ENCODE measurements at regions not wholly inside any gene's neighbourhood (a gene's known extent, or its start where the extent isn't known, plus 50 kb on each side); places are given as distances from the start of the nearest gene placed in this dataset.
A peak's percentile ranks its signal among the peaks of the same experiment; 100 is the strongest.

DNA sequence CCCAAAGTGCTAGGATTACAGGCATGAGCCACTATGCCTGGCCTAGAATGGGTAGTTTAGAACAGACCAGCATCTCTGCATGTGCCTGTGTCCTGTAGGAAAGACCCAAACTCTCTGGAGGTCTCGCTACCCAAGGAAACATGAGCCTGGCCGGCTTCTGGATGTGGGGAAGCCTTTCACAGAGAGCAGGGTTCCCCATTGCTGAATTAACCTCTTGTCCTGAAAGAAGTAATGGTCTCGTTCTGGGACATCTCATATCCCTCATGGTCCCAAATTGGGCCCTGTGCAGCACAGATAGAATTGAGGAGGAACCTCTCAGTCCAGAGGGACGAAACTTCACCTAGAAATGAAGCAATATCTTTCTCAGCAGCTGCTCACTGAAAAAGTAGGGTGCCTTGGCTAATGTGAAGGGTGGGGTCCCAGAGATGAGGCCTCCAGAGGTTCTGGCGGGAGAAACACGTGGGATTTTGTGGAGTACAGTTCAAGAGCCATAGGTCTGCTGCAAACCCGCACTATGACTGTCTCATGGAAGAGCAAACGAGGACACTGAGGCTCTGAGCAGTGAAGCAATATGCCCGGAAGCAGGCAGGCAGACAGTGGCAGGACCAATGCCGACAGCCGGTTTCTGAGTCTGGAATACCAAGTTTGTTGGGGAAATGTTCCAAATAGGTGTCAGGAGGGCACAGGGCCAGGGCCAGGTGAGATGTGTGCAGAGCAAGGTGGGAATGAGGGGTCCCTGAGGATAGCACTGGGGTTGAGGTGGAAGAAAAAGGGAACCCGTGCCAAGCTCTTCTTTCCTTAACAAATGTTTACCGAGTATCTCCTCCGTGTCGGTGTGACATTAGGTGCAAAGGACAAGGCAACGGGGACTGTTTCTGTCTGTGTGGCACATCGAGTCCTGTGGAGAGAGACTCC, 121.0 kb upstream of the TWIST2 start:
- no peak for DNase-seq

DNA sequence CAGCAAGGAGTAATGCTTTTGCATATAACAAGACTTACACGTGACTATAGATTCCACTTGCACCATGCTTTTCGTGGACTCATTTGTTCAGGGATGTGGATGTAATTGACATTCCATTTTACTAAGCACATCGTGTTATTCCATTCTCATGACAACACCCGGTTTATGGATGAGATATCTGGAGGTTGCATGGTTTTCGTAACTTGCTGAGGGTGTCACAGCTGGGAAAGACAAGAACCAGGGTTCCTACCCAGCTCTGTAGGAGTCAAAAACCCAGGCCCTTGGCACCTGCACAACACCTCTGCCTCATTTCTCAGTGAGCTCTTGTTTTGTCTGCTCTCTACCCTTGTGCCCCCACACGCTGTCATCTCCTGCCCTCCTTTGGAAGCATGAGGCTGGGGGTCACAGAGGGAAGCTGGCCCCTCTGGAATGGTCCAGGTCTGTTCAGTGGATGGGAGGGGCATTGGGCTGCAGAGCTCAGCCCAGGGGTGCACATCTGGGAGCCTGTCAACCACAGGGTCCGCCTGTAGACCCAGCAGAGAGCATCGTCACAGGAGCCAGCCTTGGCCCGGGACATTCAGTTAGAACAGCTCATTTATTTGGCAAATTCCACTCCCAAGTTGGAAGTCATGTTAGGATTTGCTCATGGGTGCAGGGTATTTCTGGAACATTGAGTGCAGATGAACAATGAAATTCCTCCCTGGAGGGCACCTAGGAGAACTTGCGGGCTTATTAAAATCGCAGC, 120.1 kb upstream of the TWIST2 start:
- DNase-seq, result peak; percentile 96

DNA sequence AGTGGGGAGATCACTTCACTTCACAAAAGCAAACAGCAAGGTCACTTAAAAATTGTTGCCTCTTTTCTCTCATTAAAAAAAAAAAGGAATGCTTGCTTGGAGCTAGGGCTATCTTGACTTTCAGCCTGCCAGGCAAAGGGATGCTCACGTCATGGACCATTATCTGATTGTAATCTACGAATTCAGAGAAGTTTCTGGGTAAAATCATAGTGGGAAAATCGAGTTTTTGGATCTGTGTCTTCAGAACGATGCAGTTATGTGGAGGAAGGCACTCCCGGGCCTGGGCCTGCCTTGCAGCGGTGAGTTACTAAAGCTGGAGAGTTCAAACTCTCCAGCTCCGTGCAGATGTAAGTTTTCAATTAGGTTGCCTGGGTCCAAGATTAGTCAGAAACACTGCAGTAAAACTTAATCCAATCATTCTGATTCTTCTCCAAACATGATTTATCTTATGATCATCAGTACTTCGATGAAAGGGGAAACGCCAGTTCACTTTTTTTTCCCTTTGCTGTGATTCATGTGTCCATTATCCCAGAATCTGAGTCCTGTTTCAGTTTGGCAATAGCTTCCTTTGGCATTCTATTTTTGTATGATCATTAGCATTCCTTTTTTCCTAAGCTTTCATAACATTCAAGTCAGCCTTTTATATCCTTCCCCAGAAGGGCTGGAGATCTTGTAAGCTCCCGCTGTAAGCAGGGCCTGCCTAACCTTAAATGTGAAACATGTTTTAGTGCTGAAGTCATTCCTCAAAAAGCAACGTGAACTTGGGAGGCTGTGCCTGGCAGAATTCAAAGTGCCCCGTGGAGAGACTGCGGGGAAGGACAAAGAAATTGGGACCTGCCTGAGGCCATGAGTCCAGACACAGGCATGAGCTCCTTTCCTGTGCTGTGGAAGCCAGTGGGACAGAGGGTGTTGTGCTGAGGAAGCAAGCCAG, 119.3 kb upstream of the TWIST2 start:
- peak; percentile 98 for DNase-seq

DNA sequence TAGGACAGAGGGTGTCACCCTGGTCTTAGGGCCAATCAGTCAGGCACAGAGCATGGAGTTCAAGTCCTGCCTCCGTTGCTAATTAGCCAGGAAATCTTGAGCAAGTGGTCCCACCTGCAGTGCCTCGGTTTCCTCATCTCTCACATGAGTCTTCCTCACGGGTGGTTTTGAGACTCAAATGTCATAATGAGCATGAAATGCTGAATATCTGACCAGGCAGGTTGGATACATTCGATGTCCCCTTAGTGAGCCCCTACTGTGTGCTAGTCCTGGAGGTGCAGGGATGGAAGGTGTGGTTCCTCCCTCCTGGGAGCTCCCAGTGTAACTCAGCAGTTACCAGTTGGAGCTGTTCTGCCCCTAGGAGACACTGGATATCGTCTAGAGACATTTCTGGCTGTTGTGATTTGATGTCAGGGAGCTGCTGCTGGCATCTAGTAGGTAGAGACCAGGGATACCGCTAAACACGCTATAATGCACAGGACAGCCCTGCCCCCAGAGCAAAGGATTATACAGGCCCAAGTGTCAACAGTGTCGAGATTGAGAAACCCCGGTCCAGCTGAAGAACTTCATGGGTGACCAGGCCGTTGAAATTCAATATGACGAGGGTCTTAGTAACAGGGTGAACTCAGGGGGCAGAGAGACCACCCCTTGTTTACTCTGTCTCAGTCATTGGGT, 118.5 kb upstream of the TWIST2 start:
- DNase-seq, result no peak

DNA sequence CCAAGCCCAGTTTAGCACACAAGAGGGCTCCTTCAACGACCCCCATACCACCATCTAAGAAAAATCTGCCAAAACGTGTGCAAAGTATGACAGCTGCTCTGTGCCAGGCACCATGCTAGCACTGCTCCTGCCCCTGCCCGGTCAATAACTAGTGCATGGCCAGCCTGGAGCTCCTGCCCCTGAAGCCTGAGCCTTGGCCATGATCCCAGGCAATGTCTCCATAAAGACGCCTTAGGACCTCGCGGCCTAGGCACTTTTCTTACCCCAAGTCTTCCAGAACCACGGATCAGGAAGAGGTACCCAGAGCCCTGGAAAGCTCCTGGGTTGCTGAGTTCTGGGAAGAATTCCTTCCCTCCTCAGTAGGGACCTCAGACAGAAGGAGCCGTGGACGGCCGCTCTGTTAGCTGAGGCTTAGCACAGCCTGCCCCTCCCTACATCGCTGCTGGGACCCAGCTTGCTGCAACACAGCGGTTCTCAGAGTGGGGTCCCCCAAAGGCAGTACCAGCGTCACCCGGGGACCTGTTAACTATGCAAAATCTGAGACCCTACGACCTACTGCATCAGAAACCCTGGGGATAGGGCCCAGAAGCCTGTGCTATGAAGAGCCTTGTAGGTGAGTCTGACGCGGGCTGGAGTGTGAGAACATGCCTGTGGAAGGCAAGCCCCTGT, 117.8 kb upstream of the TWIST2 start:
- DNase-seq, result no peak

DNA sequence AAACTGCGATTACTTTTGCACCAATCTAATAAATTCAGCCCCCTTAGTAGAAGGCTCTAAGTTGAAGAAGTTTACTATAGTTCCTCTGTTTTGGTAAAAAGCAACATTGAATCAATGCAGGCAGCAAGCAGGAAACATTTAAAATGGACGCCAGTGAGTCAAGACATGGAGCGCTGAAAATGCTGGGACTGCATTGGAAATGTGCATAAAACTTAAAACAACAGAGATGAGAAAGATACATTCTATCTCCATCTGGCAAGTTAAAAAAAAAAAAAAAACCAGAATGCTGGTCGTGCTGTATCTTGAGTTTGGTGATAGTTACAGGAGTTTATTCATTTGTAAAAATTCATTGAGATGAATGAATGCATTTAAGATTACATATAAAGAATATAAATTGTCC, 117.0 kb upstream of the TWIST2 start:
- DNase-seq, result no peak

DNA sequence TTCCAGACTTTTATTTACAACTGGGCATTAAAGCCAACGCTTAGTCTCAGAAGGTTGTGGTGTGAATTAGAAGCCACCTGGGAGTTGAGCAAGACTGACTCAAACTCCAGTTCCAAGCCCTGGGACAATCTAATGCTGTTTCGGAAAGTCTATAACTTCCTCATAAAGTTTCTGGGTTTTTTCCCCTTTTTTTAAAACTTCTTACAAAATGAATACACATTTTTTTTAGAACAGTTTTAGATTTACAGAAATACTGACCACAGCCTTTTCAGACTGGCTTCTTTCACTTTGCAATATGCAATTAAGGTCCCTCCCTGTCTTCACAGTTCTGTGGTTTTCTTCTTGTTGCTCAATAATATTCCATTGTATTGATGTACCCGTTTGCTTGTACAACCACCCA, 115.9 kb upstream of the TWIST2 start:
- peak; percentile 26 for DNase-seq

DNA sequence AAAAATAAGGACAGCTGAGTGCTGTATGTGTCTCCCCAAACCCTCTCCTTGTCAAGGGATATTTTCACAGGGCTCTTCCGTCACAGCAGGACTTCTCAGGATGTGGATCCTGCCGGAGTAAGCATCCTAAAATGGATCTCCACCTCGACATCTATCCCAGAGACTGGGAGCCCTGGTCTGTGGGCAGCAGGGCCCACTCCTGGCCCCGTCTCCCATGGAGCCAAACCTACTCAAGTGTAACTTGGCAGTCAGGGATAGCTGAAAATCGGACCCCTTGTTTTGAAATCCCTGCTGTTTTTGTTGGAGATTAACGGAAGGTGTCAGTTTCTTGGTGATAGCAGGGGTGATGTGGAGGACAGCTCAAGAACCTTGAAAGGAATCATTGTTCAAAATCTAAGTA, 109.0 kb upstream of the TWIST2 start:
- no peak for DNase-seq

DNA sequence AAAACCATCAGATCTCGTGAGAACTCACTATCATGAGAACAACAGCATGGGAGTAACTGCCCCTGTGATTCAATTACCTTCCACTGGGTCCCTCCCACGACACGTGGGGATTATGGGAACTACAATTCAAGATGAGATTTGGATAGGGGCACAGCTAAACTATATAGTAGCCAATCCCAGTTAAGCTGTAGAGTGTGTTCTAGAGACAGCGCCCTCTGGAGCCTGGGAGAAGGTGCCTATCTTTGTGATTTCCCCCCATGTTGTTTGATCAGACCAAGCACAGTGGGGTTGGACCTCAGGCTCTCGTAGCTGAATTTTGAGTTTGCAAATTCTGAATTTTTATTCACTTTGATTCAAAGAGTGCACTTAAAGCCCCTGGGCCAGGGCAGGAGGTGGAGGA, 108.2 kb upstream of the TWIST2 start:
- DNase-seq, result no peak

DNA sequence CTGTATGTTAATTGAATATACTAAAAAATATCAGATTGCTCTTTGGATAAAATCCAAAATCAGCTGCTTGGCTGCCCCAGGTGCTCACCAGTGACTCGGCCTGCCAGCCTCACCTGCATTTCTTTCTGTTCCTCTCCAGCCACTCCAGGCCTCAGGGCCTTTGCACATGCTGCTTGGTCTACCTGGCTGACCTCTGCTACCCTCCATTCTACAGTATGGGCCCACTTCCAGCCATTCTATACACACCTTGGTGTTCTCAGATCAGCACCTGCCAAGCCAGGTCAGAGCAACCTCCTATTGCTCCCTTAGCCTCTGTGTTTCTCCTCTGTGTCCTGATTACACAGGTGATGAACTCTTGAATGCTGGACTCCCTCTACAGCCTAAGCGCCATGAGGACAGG, 106.6 kb upstream of the TWIST2 start:
- DNase-seq, result no peak

DNA sequence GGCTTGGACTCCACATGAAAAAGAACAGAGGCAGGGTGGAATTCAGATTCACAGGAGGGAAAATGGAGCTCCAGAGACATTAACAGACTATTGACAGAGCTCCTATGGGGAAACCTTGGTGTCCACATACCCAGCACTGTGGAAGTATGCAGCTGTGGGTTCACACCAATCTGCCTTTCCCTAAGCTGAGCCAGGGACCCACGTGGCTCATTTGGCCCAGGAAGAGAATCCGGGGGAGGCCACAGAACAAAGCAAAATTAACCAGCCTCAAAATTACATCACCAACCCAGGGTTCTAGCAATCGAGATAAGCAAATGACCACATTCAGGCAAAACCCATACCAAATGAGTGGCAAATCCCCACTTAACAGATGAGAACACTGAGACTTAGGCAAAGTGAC, 105.8 kb upstream of the TWIST2 start:
- DNase-seq, result no peak

DNA sequence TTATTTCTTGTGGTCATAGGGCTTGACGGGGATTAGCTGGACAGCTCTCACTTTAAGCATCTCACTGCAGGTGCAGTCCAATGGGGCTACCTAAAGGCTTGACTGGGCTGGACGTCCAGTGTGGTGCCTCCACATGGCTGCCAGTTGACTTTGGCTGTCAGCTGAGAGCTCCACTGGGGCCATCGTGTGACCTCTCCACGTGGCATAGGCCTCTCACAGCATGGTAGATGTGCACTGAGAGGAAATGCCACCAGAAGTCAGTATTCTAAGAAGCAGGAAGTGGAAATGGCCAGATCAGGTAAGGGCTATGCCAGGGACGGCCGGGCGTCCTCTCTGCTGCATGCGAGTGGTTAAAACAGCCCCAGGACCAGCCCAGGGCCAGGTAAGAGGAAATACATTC, 105.2 kb upstream of the TWIST2 start:
- no peak for DNase-seq

DNA sequence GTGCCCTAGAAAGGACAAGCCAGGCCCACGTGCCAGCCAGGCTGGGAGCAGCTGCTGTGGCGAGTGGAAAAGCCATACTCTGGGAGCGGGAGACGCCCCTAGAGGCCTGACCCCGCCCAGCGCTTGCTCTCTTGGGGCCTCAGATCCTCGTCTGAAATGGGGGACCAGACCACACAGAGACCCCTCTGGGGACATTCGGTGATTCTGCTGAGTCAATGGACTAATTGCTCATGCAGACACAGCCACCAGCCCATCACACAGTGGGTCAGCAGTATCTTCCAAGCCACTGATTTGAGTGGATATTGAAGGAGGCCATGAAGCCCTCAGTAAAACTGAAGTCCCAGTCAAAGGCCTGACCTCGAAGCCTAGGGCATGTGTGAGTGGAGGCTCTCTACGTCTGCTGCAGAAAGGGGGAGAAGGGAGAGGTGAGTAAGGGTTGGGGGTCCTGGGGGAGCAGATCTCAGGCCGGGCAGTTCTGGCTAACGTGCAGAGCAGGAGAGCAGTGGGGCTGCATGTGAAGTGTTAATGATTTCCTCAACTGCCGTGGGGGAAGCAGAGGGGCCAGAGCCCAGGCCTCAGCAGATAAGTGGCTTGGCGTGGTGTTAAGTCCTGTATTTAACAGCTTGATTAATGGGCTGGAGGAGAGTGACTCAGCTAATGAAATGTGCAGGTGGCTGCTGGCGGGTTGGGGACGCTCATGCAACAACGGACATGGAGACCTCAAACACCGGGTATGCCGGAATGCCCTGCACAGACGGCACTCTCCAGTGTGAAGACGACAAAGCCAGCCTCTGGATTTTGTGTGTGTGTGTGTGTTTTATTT, 104.4 kb upstream of the TWIST2 start:
- DNase-seq, result no peak

DNA sequence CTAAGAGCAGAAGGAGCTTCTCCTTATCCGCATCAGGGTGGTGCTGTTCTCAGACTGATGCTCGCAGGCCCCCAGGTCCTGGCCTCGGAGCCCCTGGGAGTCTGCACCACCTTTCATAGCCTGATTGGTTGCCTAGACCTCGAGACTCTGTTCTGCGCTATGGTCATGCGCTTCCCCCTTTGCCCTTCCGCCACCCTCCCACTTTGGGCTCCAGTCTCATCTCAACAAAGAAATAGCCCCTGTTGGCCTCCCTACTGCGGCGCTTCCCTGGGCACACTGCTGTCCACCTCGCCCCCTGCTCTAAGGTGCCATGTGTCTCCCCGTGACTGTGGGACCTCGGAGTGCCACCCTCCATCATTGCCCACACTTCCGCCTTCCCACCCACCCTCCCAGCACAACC, 102.9 kb upstream of the TWIST2 start:
- no peak for DNase-seq

DNA sequence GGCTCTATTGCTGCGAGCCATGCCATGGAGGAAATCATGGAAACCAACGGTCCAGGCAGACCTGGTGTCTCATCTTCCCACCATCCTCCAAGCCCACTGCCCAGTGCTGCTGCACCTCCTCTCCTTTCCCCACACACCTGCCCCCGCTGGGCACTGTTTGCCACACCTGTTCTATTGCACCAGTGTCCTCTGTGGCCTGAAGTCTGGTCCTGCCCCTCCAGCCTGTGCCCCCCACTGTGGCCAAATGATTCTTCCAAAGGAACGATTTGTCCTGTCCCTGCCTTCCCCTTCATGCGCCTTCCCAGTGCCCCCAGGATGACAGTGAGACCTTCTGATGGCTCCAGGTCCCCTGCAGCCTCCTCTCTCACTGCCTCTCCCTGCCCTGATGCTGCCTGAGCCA, 101.9 kb upstream of the TWIST2 start:
- DNase-seq, result no peak

DNA sequence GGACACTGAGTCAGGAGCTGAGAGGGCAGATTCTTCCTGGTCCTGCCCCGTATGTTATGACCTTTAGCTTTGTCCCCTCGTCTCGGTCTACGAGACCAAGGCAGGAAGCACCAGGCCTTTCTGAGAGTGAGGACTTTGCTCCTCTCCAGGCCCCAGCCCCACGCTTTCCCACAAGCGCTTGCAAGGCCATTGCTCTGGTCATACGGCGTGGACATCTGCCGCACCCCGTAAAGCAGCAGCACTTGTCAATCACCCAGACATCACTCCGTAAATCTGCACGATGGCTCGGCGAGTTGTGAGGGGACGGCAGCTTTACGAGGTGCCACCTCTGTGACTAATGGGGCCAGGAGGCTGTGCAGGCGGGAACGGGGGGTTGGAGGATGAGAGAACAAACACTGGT, 100.8 kb upstream of the TWIST2 start:
- DNase-seq, result no peak

DNA sequence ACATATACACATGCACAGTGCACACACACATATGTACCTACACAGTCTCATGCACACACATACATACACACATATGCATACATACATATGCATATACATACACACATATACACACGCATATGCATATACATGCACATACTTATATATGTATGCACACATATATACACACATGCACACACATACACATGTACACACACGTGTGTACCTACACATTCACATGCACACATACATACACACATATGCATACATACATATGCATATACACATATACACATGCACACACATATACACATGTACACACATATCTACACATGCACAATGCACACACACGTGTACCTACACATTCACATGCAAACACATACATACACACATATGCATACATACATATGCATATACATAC, 100.3 kb upstream of the TWIST2 start:
- DNase-seq, result no peak

DNA sequence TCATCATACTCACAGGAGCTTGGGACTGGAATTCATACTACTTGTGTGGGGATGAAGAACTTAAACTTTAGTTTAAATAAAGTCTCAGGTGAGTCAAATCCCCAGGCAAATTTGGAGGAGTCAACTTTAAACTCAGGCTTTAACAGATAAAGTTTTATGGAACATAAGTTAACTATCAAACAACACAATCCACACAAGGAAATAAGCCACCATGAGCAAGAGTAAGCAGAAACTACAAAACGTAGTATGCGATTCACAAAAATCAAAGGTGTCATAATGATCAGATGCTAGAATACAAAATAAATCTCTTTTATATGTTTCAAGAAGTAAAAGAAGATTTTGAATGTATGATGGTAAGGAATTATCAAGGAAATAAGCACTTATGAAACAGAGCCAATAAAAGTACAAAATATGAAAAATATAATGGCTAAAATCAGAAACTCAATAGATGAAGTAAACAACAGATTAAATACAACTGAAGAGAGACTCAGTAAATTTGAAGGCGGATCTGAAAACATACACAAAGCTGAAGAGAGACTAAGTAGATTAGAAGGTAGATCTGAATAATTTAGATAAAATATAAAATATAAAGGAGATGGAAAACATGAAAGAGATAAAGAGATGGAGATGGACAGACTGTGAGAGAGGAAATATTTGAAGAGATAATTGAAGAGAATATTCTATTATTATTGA, 97.5 kb upstream of the TWIST2 start:
- no peak for DNase-seq

DNA sequence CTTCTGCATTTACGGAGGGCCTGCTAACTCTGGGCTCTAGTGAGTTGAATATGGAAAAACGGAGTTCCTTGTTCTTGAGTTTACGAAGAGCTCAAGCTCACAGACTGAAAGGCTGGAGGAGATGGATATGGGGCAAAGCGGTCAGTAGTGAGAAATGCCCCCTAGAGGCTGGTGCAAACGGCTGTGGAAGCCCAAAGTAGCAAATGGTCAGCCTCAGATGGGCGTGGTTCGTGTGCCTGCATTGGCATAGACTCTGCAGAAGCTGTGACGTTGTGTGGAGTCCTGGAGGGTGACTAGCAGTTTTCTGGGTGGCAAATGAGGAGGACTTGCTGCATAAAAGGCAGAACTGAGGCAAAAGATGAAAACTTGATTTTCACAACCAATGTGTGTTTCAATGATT, 93.6 kb upstream of the TWIST2 start:
- DNase-seq, result no peak

DNA sequence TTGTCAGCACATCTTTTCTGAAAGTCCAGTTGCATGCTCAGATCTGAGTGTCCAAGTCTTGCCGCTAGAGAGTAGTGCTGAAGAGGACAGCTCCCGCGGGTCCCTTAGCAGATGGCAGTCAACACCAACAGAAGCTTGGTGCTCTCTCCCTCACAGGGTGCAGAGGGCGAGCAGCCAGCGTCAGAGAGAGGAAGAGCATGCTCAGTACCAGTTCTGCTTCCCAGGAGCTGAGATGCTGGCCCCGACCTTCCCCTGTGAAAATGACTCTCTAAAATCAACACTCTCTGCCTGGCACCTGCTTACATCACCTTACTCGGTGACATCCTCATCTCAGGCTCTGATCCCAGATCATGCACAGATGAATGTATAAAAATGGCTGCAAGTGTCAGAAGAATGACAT, 86.0 kb upstream of the TWIST2 start:
- peak; percentile 38 for DNase-seq
